ENCODE measurements at regions not wholly inside any gene's neighbourhood (a gene's known extent, or its start where the extent isn't known, plus 50 kb on each side); places are given as distances from the start of the nearest gene placed in this dataset.

- H4K20me1 ChIP-seq (ENCODE audit: insufficient read depth, low read length), result no peaks in the 10 kb centered on the region
- no peaks in the 10 kb centered on the region for H3K9me3 ChIP-seq (replicated peaks in 1 of 2; ENCODE audit: control insufficient read depth in 1 of 2, insufficient read depth in 1 of 2, low read length in 2 of 2)
- Mint-ChIP-seq H3K4me1 (no peaks in the 10 kb centered on the region), H3K9me3 (peaks cover 0 to 3% (median 0%) of the 10 kb centered on the region in 7 donors), H3K4me3 (no peak overlapping the region), H3K36me3 (no peaks in the 10 kb centered on the region), H3K27ac (no peak overlapping the region), H3K27me3 (ENCODE audit: low read depth in 3 of 3) (peaks cover 0 to 2% (median 2%) of the 10 kb centered on the region in 3 donors)
- WGBS (ENCODE audit: insufficient coverage), result 100% methylated on average over 1 of the region's 9 CpGs
- H3K4me1 ChIP-seq (ENCODE audit: control insufficient read depth in 1 of 2, insufficient read depth in 2 of 2, low read length in 2 of 2), result no peaks in the 10 kb centered on the region
- no peak for TF ChIP-seq CTCF (IDR thresholded peaks at IDR 0.05)
- H3K9ac ChIP-seq (ENCODE audit: insufficient read depth, low read length, poor library complexity, severe bottlenecking), result no peak overlapping the region
- no peak overlapping the region for H3K4me3 ChIP-seq (replicated peaks in 1 of 3; ENCODE audit: low read depth in 2 of 3, low read length in 3 of 3)
- no peak overlapping the region for H3K27ac ChIP-seq (ENCODE audit: low read depth in 1 of 2, low read length in 2 of 2)
- DNase-seq, result no peak
- H3K79me2 ChIP-seq (ENCODE audit: insufficient read depth, low read length), result no peaks in the 10 kb centered on the region
- H2AFZ ChIP-seq (ENCODE audit: insufficient read depth, low read depth, low read length, poor library complexity, severe bottlenecking), result no peak overlapping the region
- H3K36me3 ChIP-seq (replicated peaks in 1 of 2; ENCODE audit: control insufficient read depth in 1 of 2, insufficient read depth in 2 of 2, low read length in 2 of 2), result no peaks in the 10 kb centered on the region
- H3K27me3 ChIP-seq (ENCODE audit: control insufficient read depth in 2 of 2, insufficient read depth in 2 of 2, low read length in 2 of 2), result no peaks in the 10 kb centered on the region
- intact Hi-C loops (cut with micrococcal nuclease), result no loop called here
- H3K4me2 ChIP-seq (replicated peaks; ENCODE audit: extremely low read depth, low read length, poor library complexity, severe bottlenecking), result no peak overlapping the region
Measured at GRCh38 chr15:67902579-67903009, 62.7 kb upstream of the RNU6-1 start.

DNA sequence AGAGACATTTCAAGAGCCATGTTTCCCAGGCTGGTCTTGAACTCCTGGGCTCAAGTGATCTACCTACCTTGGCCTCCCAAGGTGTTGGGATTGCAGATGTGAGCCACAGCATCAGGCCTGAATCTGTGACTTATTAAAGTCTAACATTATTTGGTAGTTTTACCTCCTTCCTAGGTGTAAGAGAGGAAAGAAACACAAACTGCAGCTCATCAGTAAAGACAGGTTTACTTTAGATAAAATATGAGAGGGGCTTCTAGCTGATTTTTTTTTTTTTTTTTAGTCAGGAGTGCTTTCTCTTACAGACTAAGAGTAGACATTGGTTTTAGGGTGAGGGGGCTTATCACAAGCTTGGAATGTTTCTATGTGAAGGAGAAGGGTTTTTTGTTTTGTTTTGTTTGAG lies 63.9 kb upstream of the RNU6-1 start:
- Mint-ChIP-seq H3K36me3 (no peaks in the 10 kb centered on the region), H3K9me3 (peaks cover 0 to 3% (median under 1%) of the 10 kb centered on the region in 7 donors)
- H3K4me2 ChIP-seq (replicated peaks; ENCODE audit: extremely low read depth, low read length, poor library complexity, severe bottlenecking), result no peak overlapping the region

More for the DNA sequence above, 63.9 kb upstream of the RNU6-1 start:
- DNase-seq, result no peak
- Histone ChIP-seq H4K20me1 (ENCODE audit: insufficient read depth, low read length) (no peaks in the 10 kb centered on the region), H3K27ac (ENCODE audit: low read depth in 1 of 2, low read length in 2 of 2) (no peak overlapping the region), H2AFZ (ENCODE audit: insufficient read depth, low read depth, low read length, poor library complexity, severe bottlenecking) (no peak overlapping the region), H3K9ac (ENCODE audit: insufficient read depth, low read length, poor library complexity, severe bottlenecking) (no peak overlapping the region), H3K27me3 (ENCODE audit: control insufficient read depth in 2 of 2, insufficient read depth in 2 of 2, low read length in 2 of 2) (no peaks in the 10 kb centered on the region), H3K4me3 (replicated peaks in 1 of 3; ENCODE audit: low read depth in 2 of 3, low read length in 3 of 3) (no peak overlapping the region), H3K9me3 (replicated peaks in 1 of 2; ENCODE audit: control insufficient read depth in 1 of 2, insufficient read depth in 1 of 2, low read length in 2 of 2) (no peaks in the 10 kb centered on the region), H3K79me2 (ENCODE audit: insufficient read depth, low read length) (no peaks in the 10 kb centered on the region), H3K36me3 (replicated peaks in 1 of 2; ENCODE audit: control insufficient read depth in 1 of 2, insufficient read depth in 2 of 2, low read length in 2 of 2) (no peaks in the 10 kb centered on the region), H3K4me1 (ENCODE audit: control insufficient read depth in 1 of 2, insufficient read depth in 2 of 2, low read length in 2 of 2) (no peaks in the 10 kb centered on the region)
- no peak overlapping the region for H3K4me3 Mint-ChIP-seq
- no peaks in the 10 kb centered on the region for H3K4me1 Mint-ChIP-seq
- no peak for TF ChIP-seq CTCF (IDR thresholded peaks at IDR 0.05)
- intact Hi-C loops (cut with micrococcal nuclease), result no loop called here
- H3K27ac Mint-ChIP-seq, result no peak overlapping the region
- peaks cover 0 to 2% (median 2%) of the 10 kb centered on the region in 3 donors for H3K27me3 Mint-ChIP-seq (ENCODE audit: low read depth in 3 of 3)
